ENCODE measurements at regions not wholly inside any gene's neighbourhood (a gene's known extent, or its start where the extent isn't known, plus 50 kb on each side); places are given as distances from the start of the nearest gene placed in this dataset.

GRCh38 chr5:106417163-106417562 is 1253.6 kb downstream of the EFNA5 start:
- no peak for TF ChIP-seq POLR2AphosphoS5 (IDR thresholded peaks at IDR 0.05; ENCODE audit: low read depth, low read length)
- TF ChIP-seq, protein P1, sequence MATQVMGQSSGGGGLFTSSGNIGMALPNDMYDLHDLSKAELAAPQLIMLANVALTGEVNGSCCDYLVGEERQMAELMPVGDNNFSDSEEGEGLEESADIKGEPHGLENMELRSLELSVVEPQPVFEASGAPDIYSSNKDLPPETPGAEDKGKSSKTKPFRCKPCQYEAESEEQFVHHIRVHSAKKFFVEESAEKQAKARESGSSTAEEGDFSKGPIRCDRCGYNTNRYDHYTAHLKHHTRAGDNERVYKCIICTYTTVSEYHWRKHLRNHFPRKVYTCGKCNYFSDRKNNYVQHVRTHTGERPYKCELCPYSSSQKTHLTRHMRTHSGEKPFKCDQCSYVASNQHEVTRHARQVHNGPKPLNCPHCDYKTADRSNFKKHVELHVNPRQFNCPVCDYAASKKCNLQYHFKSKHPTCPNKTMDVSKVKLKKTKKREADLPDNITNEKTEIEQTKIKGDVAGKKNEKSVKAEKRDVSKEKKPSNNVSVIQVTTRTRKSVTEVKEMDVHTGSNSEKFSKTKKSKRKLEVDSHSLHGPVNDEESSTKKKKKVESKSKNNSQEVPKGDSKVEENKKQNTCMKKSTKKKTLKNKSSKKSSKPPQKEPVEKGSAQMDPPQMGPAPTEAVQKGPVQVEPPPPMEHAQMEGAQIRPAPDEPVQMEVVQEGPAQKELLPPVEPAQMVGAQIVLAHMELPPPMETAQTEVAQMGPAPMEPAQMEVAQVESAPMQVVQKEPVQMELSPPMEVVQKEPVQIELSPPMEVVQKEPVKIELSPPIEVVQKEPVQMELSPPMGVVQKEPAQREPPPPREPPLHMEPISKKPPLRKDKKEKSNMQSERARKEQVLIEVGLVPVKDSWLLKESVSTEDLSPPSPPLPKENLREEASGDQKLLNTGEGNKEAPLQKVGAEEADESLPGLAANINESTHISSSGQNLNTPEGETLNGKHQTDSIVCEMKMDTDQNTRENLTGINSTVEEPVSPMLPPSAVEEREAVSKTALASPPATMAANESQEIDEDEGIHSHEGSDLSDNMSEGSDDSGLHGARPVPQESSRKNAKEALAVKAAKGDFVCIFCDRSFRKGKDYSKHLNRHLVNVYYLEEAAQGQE (IDR thresholded peaks at IDR 0.05; ENCODE audit: insufficient read depth in 1 of 2, low read depth in 2 of 2, low read length in 2 of 2), result no peak

Data from PFSK-1 (cell line).